GM10248 (cell line): ENCODE measurements at regions not wholly inside any gene's neighbourhood (a gene's known extent, or its start where the extent isn't known, plus 50 kb on each side); places are given as distances from the start of the nearest gene placed in this dataset.

Experiments
- CTCF ChIA-PET: fragments of 300-600 bp; sonication (Branson Sonifier 250); formaldehyde crosslinking; extraction: SDS; loops from one replicate; lab custom pipeline; 2021; ENCODE audit warnings: antibody characterized with exemption; lab: Yijun Ruan, JAX
- POLR2A ChIA-PET: fragments of 350-650 bp; sonication (Branson Sonifier 250); formaldehyde crosslinking; extraction: SDS; loops from one replicate; lab custom pipeline; 2020; ENCODE audit warnings: antibody characterized with exemption; lab: Yijun Ruan, JAX
- DNase-seq: peaks from one replicate; pipeline ENCODE4 v3.0.0; 2012; ENCODE audit errors: extremely low spot score
- CTCF ChIP-seq: IDR thresholded peaks from 2 replicates; pipeline ENCODE4 v1.5.1; 2012; ENCODE audit warnings: mild to moderate bottlenecking, low read depth; ENCODE audit errors: extremely low read depth, missing control alignments, control extremely low read depth

GRCh38 chr13:77466753-77467422, 68.6 kb upstream of the SCEL start:
- ChIA-PET POLR2A (no interaction called here), CTCF (interaction anchor here (1.1 to 4.4 kb wide), 3 partner anchors 11 to 146 kb away, joined by 3 to 33 read pairs (median 3); no protein-coding TSS in a partner anchor)
- DNase-seq, result no peak
- TF ChIP-seq CTCF, result no peak

- ChIA-PET CTCF (interaction anchor here (1.6 to 4.4 kb wide), 2 partner anchors 12 to 99 kb away, joined by 3 to 33 read pairs; no protein-coding TSS in a partner anchor), POLR2A (no interaction called here)
- no peak for TF ChIP-seq CTCF
- no peak for DNase-seq
Observed at GRCh38 chr13:77465603-77466195, 69.8 kb upstream of the SCEL start.

- no peak for DNase-seq
- TF ChIP-seq CTCF, result no peak
- POLR2A ChIA-PET, result no interaction called here
- CTCF ChIA-PET, result interaction anchor here (4.1 kb wide), 1 partner anchor 18 kb away, joined by 21 read pairs; no protein-coding TSS in a partner anchor
Observed at GRCh38 chr13:77460195-77460594, 75.3 kb upstream of the SCEL start.

- ChIA-PET POLR2A (no interaction called here), CTCF (interaction anchor here (4.1 kb wide), 1 partner anchor 19 kb away, joined by 21 read pairs; no protein-coding TSS in a partner anchor)
- TF ChIP-seq CTCF, result no peak
- DNase-seq, result no peak
Observed at GRCh38 chr13:77459592-77459991, 75.9 kb upstream of the SCEL start.

- ChIA-PET POLR2A (no interaction called here), CTCF (interaction anchor here (1.0 to 4.1 kb wide), 3 partner anchors 13 to 20 kb away, joined by 3 to 21 read pairs (median 18); no protein-coding TSS in a partner anchor)
- no peak for TF ChIP-seq CTCF
- no peak for DNase-seq
Observed at GRCh38 chr13:77458736-77459135, 76.8 kb upstream of the SCEL start.

- DNase-seq, result no peak
- ChIA-PET POLR2A (no interaction called here), CTCF (interaction anchor here (1.0 to 3.5 kb wide), 2 partner anchors 12 to 21 kb away, joined by 3 to 18 read pairs; no protein-coding TSS in a partner anchor)
- TF ChIP-seq CTCF, result no peak
Observed at GRCh38 chr13:77457966-77458365, 77.5 kb upstream of the SCEL start.
